Mucosa of gallbladder (tissue), 1 donor: ENCODE measurements at regions not wholly inside any gene's neighbourhood (a gene's known extent, or its start where the extent isn't known, plus 50 kb on each side); places are given as distances from the start of the nearest gene placed in this dataset.
"Not testable (repeated sequence)": the region's sequence is repeated elsewhere in the genome, so short reads cannot be mapped to it uniquely, and the experiment has no call there.

Experiments
- DNase-seq: peaks from one replicate; pipeline ENCODE4 v3.0.0-alpha.2; 2020; ENCODE audit warnings: low spot score
- donor health status: DM: no; HTN: no; CAD: no.

- not testable (repeated sequence) for DNase-seq
Observed at GRCh38 chr12:8282181-8282580, 54.8 kb upstream of the FAM90A1 start.

DNA sequence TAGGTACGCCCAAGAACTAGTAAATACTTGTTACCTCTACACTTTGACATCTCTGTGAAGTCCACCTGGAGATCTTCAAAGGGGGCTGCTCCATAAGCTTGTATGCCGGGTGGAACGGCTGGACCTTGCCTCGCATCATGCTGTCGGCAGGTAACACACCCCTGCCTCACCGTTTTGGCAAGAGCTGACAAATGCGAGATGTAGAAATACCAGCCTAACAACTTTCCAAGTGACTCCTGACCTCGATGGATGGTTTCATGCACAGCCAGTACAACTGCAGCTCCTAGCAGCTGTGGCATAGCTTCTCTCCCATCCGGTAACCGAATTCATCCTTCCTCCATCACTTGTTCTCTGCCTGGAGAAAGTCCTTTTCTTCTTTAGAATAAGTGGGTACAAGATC lies 58.3 kb upstream of the FAM90A1 start:
- peak; percentile 52 for DNase-seq

- not testable (repeated sequence) for DNase-seq
Observed at GRCh38 chr12:8291764-8292163, 64.3 kb upstream of the FAM90A1 start.

DNA sequence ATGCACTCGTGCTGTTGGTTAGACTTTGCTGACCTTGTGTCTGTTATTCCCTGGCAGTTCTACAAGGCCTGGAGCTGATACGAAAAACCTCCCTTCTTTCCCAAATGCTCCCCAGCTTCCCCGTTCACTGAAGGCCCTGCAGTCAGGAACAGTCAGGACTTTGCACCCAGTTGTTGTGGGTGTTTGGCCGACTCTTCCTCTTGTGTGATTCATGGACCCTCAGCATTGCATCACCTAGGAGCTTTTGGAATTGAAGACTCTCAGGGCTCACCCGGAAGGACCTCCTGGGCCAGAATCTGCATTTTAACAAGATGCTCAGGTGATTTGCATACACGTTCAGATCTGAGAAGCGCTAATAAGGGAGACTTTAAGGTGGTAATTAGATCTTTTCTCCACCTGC lies 67.2 kb upstream of the FAM90A1 start:
- DNase-seq, result not testable (repeated sequence)

- DNase-seq, result not testable (repeated sequence)
Observed at GRCh38 chr12:8308611-8309010, 81.2 kb upstream of the FAM90A1 start.

DNA sequence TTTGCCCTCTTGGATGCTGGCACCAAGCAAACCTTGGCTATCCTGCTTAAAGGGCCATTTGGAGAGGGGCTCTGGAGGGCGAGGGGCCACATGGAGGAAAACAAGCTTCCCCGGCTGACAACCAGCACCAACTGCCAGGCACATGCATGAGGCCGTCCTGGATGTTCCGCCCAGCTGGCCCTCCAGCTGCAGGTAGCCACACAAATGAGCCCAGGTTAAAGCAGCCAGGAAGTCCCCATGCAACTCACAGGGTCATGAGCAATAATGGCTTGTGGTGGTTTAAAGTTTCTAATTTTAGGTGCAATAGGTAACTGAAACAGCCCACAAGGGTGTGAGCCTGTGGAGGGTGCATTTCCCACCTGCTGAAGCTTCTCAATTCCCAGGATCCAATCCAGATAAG lies 88.6 kb upstream of the FAM90A1 start:
- DNase-seq, result not testable (repeated sequence)

DNA sequence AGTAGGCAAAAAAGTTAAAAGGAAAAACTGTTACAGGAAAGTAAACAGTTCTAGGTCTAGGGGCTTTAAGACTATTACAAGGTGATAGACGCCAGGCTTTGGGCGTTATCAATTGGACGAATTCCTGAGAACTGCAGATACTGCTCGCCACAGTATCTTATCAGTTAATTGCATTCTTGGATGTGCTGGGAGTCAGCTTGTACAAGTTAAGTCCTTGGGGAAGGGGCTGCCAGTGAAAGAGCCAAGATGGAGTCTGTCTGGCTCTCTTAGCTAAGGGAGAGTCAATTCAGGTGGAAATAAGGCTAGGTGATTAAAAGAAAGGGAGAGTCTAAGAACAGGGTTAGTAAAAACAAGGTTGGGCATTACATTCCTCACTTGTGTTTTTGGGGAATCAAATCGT lies 90.3 kb upstream of the FAM90A1 start:
- not testable (repeated sequence) for DNase-seq

- not testable (repeated sequence) for DNase-seq
Observed at GRCh38 chr12:8320251-8320730, 92.9 kb upstream of the FAM90A1 start.

DNA sequence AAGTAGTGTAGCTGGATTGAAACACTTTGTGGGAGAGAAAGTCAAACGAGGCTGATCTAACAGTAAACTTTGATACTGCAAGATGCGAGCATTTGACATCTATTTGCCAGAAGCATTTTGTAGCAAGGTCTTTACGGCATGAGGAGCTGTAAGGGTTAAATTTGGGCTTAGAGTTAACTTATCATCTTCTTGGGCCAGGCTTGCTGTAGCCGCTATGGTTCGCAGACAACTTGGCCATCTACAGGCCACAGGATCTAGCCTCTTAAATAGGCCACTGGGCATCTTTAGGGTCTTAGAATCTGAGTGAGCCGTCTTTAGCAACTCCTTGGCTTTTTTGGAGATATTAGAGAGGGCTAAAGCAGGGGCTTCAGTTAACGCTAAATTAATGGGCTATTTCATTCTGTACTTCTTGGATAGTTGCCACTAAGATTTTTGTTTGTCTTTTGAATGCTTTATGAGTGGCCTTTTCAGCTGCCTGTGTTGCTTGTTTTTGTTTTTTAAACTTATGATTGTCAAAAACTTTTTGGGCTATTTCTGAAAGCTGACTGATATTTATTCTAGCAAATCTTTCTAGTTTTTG lies 93.5 kb upstream of the FAM90A1 start:
- DNase-seq, result not testable (repeated sequence)

GRCh38 chr12:8325145-8325839 lies 97.9 kb upstream of the FAM90A1 start:
- not testable (repeated sequence) for DNase-seq

GRCh38 chr12:8328835-8329234 lies 101.4 kb upstream of the FAM90A1 start:
- DNase-seq, result not testable (repeated sequence)

- not testable (repeated sequence) for DNase-seq
Observed at GRCh38 chr12:8332373-8332772, 105.0 kb upstream of the FAM90A1 start.

DNA sequence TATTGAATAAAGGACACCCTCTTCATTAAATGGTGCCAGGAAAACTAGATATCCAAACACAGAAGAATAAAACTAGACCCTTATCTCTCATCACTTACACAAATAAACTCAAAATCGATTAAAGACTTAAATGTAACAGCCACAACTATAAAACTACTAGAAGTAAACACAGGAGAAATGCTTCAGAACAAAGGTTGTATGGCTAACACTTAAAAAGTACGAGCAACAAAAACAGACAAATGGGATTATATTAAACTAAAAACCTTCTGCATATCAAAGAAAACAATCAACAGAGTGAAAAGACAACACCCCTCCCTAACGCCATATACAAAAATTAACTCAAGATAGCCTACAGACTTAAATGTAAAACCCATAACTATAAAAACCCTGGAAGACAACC lies 104.7 kb upstream of the CLEC6A start:
- not testable (repeated sequence) for DNase-seq

- not testable (repeated sequence) for DNase-seq
Observed at GRCh38 chr12:8354741-8355140, 101.0 kb upstream of the CLEC6A start.

DNA sequence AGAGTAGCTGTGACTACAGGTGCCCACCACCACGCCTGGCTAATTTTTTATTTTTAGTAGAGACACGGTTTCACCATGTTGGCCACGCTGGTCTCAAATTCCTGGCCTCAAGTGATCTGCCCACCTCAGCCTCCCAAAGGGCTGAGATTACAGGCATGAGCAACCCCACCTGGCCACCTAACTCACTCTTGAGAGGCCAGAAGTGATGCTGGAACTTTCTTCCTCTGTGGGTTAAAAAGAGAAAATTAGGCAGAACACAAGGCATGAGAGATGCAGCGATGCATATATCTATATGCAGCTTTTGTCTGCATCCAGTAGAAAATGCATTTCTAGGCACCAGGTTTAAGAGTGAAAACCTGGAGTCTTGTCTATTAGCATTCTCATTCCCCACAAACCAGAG lies 100.2 kb upstream of the CLEC6A start:
- not testable (repeated sequence) for DNase-seq

GRCh38 chr12:8373744-8374143 lies 82.0 kb upstream of the CLEC6A start:
- DNase-seq, result not testable (repeated sequence)

- DNase-seq, result not testable (repeated sequence)
Observed at GRCh38 chr12:8375122-8375521, 80.6 kb upstream of the CLEC6A start.

DNA sequence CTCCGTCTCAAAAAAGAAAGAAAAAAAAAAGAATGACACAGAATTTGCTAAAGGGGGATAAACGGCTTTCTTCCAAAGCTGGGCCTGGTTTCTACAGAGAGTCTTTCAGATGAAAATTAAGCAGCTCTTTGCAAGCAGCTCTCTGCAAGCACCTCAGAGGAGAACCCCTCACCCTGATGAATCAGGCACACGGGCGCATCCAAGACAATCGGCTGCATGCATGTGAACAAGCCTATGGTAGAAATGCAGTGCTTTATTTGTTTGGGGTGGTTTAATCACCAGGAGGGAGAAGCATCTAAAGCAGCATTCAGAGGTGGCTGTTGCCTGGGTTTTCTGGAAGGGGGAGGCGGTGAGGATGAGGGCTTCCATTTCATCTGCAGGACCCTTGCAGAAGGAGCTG lies 78.0 kb upstream of the CLEC6A start:
- DNase-seq, result not testable (repeated sequence)

DNA sequence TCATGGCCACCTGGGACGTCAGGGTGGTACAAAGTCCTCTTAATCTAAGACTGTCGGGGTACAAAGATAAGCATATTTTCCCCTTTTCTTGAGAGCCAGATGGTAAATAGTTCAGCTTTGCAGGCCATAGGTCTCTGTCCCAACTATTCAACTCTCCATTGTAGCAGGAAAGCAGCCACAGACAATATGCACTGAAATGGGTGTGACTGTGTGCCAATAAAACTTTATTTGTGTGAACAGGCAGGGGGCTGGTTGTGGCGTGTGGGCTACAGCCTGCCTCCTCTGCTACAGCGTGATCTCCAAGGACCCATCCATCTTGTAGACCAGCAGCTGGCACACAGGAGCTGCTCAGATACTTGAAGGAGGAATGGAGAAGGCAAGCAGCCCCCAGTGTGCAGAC lies 73.2 kb upstream of the CLEC6A start:
- DNase-seq, result not testable (repeated sequence)

DNA sequence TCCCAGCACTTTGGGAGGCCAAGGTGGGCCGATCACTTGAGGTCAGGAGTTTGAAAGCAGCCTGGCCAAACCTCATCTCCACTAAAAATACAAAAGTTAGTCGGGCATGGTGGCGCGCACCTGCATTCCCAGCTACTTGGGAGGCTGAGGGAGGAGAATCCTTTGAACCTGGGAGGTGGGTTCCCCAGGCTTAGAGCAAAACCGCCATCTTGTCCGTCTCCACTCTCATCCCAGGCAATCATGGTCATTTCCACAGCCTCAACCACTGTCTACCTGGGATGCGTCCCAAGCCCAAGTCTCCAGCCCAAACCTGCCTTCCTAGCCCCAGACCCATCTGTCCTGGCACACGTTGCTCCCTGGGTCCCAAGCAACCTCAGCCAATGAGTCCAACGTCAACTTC lies 71.1 kb upstream of the CLEC6A start:
- not testable (repeated sequence) for DNase-seq

DNA sequence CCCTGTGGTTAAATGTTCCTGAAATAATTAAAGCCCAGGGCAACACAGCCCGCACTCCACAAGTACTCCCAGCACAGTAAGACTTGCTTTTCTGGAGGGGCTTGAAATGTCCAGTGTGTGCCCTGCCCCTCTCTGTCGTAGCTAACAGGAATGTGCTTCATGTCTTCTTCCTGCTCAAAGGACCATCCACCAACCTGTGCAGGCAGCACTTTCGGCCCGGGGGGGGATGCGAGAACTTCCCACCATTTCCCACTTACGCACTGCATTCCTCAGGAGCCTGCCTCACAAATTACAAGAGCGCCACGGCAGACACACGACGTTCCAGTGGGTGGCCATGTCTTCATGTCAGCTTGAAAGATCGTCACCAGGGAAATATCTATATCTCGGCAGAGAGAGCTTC lies 70.3 kb upstream of the CLEC6A start:
- DNase-seq, result not testable (repeated sequence)

DNA sequence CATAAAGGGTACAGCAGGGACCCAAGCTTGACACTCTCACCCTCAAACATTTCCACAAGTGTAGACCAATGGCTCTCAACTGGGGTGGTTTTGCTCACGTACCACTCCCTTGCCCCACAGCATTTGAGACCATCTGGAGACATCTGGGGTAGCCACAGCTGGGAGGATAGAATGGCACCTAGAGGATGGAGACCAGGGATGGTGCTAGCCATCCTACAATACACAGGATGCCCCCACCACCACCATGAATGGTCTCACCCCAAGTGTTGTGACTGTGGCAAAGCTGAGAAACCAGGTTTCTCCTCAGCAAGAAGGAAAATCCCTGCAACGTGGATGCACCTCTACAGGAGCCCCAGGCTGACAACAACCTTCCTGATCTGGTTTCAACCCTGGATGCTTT lies 69.1 kb upstream of the CLEC6A start:
- not testable (repeated sequence) for DNase-seq

- DNase-seq, result not testable (repeated sequence)
Observed at GRCh38 chr12:8389296-8389695, 66.5 kb upstream of the CLEC6A start.
